Neural progenitor cell (in vitro differentiated cells): ENCODE measurements at regions not wholly inside any gene's neighbourhood (a gene's known extent, or its start where the extent isn't known, plus 50 kb on each side); places are given as distances from the start of the nearest gene placed in this dataset.

Experiments
- DNase-seq: peaks from one replicate; pipeline ENCODE4 v3.0.0-alpha.2; 2016; ENCODE audit warnings: low spot score
- H2AFZ ChIP-seq: fragments of 200-600 bp; sonication (generic); replicated peaks from 2 replicates; pipeline ENCODE4 v1.6.1; 2016; ENCODE audit warnings: antibody characterized with exemption
- H3F3A ChIP-seq: fragments of 200-600 bp; sonication (generic); 2 replicates; pipeline ENCODE4 v1.6.1; 2016; ENCODE audit warnings: antibody characterized with exemption, low read depth
- H3K27ac ChIP-seq: fragments of 200-600 bp; sonication (generic); 2 replicates; pipeline ENCODE4 v1.5.1; 2016; ENCODE audit warnings: mild to moderate bottlenecking
- H3K27me3 ChIP-seq: fragments of 200-600 bp; sonication (generic); 2 replicates; pipeline ENCODE4 v1.6.1; 2016; ENCODE audit warnings: mild to moderate bottlenecking, moderate library complexity
- H3K36me3 ChIP-seq: fragments of 200-600 bp; sonication (generic); 2 replicates; pipeline ENCODE4 v1.5.1; 2016
- H3K4me1 ChIP-seq: fragments of 200-600 bp; sonication (generic); 2 replicates; pipeline ENCODE4 v1.6.1; 2016; ENCODE audit warnings: mixed run types
- H3K4me2 ChIP-seq: fragments of 200-600 bp; sonication (generic); 2 replicates; pipeline ENCODE4 v1.6.1; 2016
- H3K4me3 ChIP-seq: fragments of 200-600 bp; sonication (generic); 2 replicates; pipeline ENCODE4 v1.5.1; 2016
- H3K79me2 ChIP-seq: fragments of 200-600 bp; sonication (generic); 2 replicates; pipeline ENCODE4 v1.6.1; 2016; ENCODE audit warnings: low read depth
- H3K9ac ChIP-seq: fragments of 200-600 bp; sonication (generic); 2 replicates; pipeline ENCODE4 v1.6.1; 2016
- H3K9me3 ChIP-seq: fragments of 200-600 bp; sonication (generic); 2 replicates; pipeline ENCODE4 v1.5.1; 2016; ENCODE audit warnings: low read depth
- H4K20me1 ChIP-seq: fragments of 200-600 bp; sonication (generic); 2 replicates; pipeline ENCODE4 v1.6.1; 2016; ENCODE audit warnings: low read depth
- H3K27ac Mint-ChIP-seq: 3 replicates; pipeline ENCODE4 v1.8.0; 2021; ENCODE audit warnings: mixed read lengths
- H3K27me3 Mint-ChIP-seq: 2 replicates; pipeline ENCODE4 v1.8.0; 2022; ENCODE audit warnings: low read depth, mild to moderate bottlenecking, inconsistent platforms, moderate library complexity, mixed read lengths; ENCODE audit not compliant: insufficient read depth
- H3K36me3 Mint-ChIP-seq: 3 replicates; pipeline ENCODE4 v1.8.0; 2021; ENCODE audit warnings: mixed read lengths
- H3K4me1 Mint-ChIP-seq: 3 replicates; pipeline ENCODE4 v1.8.0; 2021; ENCODE audit warnings: mixed read lengths
- H3K4me3 Mint-ChIP-seq: 3 replicates; pipeline ENCODE4 v1.8.0; 2021; ENCODE audit warnings: mild to moderate bottlenecking, moderate library complexity, mixed read lengths
- H3K9me3 Mint-ChIP-seq: 3 replicates; pipeline ENCODE4 v1.8.0; 2020; ENCODE audit warnings: mixed read lengths
- EZH2 ChIP-seq: fragments of 200-600 bp; sonication (generic); IDR thresholded peaks from 2 replicates; pipeline ENCODE4 v1.6.1; 2017; ENCODE audit warnings: antibody characterized with exemption, mild to moderate bottlenecking, moderate library complexity
- EZH2phosphoT487 ChIP-seq: fragments of 200-600 bp; sonication (generic); IDR thresholded peaks from 2 replicates; pipeline ENCODE4 v1.6.1; 2017; ENCODE audit warnings: antibody characterized with exemption
- TF ChIP-seq, protein P1 (sequence below): fragments of 200-600 bp; sonication (generic); IDR thresholded peaks from 2 replicates; pipeline ENCODE4 v1.5.1; 2017; ENCODE audit warnings: antibody characterized with exemption, mild to moderate bottlenecking

DNA sequence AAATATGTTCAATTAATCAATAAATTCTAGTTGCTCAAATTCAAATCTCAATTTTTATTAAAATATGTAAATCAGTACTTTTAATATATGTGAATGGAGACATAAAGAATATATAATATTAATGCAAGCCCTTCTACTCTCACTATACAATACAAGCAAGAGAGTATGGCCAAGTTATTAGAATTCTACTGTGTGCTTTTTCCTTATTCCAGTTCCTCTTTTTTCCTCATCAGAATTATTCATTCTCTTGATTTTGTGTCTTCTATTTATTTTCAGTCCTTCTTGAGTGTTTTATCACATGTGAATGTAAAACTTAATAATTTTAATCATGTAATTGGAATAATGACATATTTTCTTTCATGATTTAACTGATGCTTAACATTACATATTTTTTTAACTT, 276.8 kb downstream of the PCDH20 start:
- no peak overlapping the region for H2AFZ ChIP-seq
- no peaks in the 10 kb centered on the region for H3K36me3 Mint-ChIP-seq
- no peaks in the 10 kb centered on the region for H4K20me1 ChIP-seq
- no peaks in the 10 kb centered on the region for H3K79me2 ChIP-seq
- no peak overlapping the region for H3K9ac ChIP-seq
- no peaks in the 10 kb centered on the region for H3F3A ChIP-seq
- H3K4me1 Mint-ChIP-seq: no peaks in the 10 kb centered on the region
- no peaks in the 10 kb centered on the region for H3K4me1 ChIP-seq
- no peak for TF ChIP-seq EZH2phosphoT487
- TF ChIP-seq, protein P1, sequence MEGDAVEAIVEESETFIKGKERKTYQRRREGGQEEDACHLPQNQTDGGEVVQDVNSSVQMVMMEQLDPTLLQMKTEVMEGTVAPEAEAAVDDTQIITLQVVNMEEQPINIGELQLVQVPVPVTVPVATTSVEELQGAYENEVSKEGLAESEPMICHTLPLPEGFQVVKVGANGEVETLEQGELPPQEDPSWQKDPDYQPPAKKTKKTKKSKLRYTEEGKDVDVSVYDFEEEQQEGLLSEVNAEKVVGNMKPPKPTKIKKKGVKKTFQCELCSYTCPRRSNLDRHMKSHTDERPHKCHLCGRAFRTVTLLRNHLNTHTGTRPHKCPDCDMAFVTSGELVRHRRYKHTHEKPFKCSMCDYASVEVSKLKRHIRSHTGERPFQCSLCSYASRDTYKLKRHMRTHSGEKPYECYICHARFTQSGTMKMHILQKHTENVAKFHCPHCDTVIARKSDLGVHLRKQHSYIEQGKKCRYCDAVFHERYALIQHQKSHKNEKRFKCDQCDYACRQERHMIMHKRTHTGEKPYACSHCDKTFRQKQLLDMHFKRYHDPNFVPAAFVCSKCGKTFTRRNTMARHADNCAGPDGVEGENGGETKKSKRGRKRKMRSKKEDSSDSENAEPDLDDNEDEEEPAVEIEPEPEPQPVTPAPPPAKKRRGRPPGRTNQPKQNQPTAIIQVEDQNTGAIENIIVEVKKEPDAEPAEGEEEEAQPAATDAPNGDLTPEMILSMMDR: no peak
- TF ChIP-seq EZH2: no peak
- H3K4me3 ChIP-seq: no peak overlapping the region
- no peaks in the 10 kb centered on the region for H3K36me3 ChIP-seq
- no peak overlapping the region for H3K4me3 Mint-ChIP-seq
- H3K27me3 Mint-ChIP-seq: no peaks in the 10 kb centered on the region
- DNase-seq: no peak
- no peak overlapping the region for H3K4me2 ChIP-seq
- no peak overlapping the region for H3K27ac ChIP-seq
- H3K9me3 ChIP-seq: no peaks in the 10 kb centered on the region
- no peaks in the 10 kb centered on the region for H3K9me3 Mint-ChIP-seq
- no peaks in the 10 kb centered on the region for H3K27me3 ChIP-seq
- no peak overlapping the region for H3K27ac Mint-ChIP-seq

DNA sequence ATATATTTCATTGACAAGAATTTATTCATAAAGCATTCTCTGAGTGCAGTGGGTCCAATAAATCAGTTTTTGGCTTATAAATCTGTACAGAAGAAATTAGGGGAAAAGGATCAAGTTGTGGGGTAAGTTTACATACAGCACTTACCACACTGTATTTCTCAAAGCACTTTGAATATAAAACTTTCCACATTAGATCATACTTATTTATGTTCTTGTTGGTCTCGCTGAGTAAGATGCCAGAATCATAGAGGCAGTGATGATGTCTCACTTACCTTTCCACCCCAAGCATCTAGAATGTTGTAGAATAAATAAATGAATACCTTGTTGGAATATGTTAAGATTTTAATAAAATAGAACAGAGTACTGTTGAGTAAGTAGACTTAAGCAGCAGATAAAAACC, 279.1 kb downstream of the PCDH20 start:
- H3K9ac ChIP-seq: no peak overlapping the region
- H3K79me2 ChIP-seq: no peaks in the 10 kb centered on the region
- no peaks in the 10 kb centered on the region for H4K20me1 ChIP-seq
- no peak overlapping the region for H3K27ac Mint-ChIP-seq
- no peak overlapping the region for H3K4me2 ChIP-seq
- no peaks in the 10 kb centered on the region for H3K4me1 ChIP-seq
- H3K36me3 Mint-ChIP-seq: no peaks in the 10 kb centered on the region
- no peaks in the 10 kb centered on the region for H3K9me3 ChIP-seq
- no peak overlapping the region for H3K4me3 ChIP-seq
- H2AFZ ChIP-seq: no peak overlapping the region
- no peaks in the 10 kb centered on the region for H3K9me3 Mint-ChIP-seq
- H3K4me1 Mint-ChIP-seq: no peaks in the 10 kb centered on the region
- TF ChIP-seq EZH2phosphoT487: no peak
- TF ChIP-seq, protein P1: no peak
- TF ChIP-seq EZH2: no peak
- H3F3A ChIP-seq: no peaks in the 10 kb centered on the region
- no peaks in the 10 kb centered on the region for H3K27me3 ChIP-seq
- H3K4me3 Mint-ChIP-seq: no peak overlapping the region
- H3K27ac ChIP-seq: no peak overlapping the region
- no peaks in the 10 kb centered on the region for H3K36me3 ChIP-seq
- no peak for DNase-seq
- no peaks in the 10 kb centered on the region for H3K27me3 Mint-ChIP-seq

DNA sequence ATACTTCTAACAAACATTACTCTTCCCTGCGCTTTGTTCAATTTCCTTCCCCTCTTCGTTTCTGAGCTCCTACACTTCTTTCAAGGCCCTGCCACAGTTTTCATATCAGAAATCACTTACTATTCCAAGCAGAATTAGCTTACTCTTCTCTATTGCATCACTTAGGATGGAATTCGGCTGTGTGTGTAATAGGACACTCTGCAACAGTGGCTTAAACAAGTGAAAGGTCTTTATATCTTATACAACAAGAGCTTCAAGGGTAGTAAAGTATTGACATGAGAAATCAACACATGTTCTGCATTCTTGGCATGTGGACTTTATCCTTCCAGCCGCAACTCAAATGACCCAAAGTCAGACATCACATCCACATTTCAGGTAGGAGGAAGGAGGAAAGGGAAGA, 279.6 kb downstream of the PCDH20 start:
- Histone ChIP-seq H3K79me2 (no peaks in the 10 kb centered on the region), H3K27ac (no peak overlapping the region)

More for the DNA sequence above, 279.6 kb downstream of the PCDH20 start:
- no peak overlapping the region for H3K4me2 ChIP-seq
- H3K9ac ChIP-seq: no peak overlapping the region
- no peak overlapping the region for H2AFZ ChIP-seq
- H3K36me3 ChIP-seq: no peaks in the 10 kb centered on the region
- H3K9me3 ChIP-seq: no peaks in the 10 kb centered on the region
- no peaks in the 10 kb centered on the region for H3K27me3 ChIP-seq
- no peaks in the 10 kb centered on the region for H3K9me3 Mint-ChIP-seq
- no peaks in the 10 kb centered on the region for H3K36me3 Mint-ChIP-seq
- no peaks in the 10 kb centered on the region for H3K27me3 Mint-ChIP-seq
- H3K4me1 ChIP-seq: no peaks in the 10 kb centered on the region
- no peak for DNase-seq
- no peak overlapping the region for H3K27ac Mint-ChIP-seq
- no peaks in the 10 kb centered on the region for H4K20me1 ChIP-seq
- H3K4me1 Mint-ChIP-seq: no peaks in the 10 kb centered on the region
- TF ChIP-seq EZH2phosphoT487 (no peak), EZH2 (no peak)
- TF ChIP-seq, protein P1: no peak
- H3K4me3 Mint-ChIP-seq: no peak overlapping the region
- no peaks in the 10 kb centered on the region for H3F3A ChIP-seq
- H3K4me3 ChIP-seq: no peak overlapping the region
